HepG2 (cell line): ENCODE measurements at regions not wholly inside any gene's neighbourhood (a gene's known extent, or its start where the extent isn't known, plus 50 kb on each side); places are given as distances from the start of the nearest gene placed in this dataset.

Experiments used
- ATAC-seq: fragments of 200-7000 bp; cut with Tn5 transposase; 3 replicates; pipeline ENCODE4 v1.9.1; 2020; ENCODE audit warnings: mild to moderate bottlenecking, moderate library complexity
- BruUV-seq: library from RNA; stranded (reverse); fragments of 400-500 nt; replicated peaks from 2 replicates; lab custom pipeline; 2021; lab: Mats Ljungman, UMichigan
- CTCF ChIA-PET: fragments of 300-600 bp; formaldehyde crosslinking; extraction: SDS; loops from one replicate; lab custom pipeline; 2021; ENCODE audit warnings: low total read pairs, inconsistent platforms, low intra/inter-chr PET ratio; lab: Yijun Ruan, JAX
- POLR2A ChIA-PET: fragments of 350-600 bp; sonication (Branson Sonifier 250); formaldehyde crosslinking; loops from one replicate; lab custom pipeline; 2020; ENCODE audit warnings: antibody characterized with exemption, inconsistent platforms; lab: Yijun Ruan, JAX
- DNase-seq: peaks from one replicate; pipeline ENCODE4 v3.0.0-alpha.2; 2015; ENCODE audit warnings: low spot score
- FAIRE-seq: peaks from 3 replicates; lab custom pipeline; 2011; peaks lifted over from hg19 to GRCh38; lab: Jason Lieb, UNC
- H2AFZ ChIP-seq: one replicate; pipeline ENCODE4 v1.6.1; 2011; ENCODE audit warnings: low read length, inconsistent platforms
- H3K27ac ChIP-seq: fragments of 300-600 bp; 3 replicates; pipeline ENCODE4 v1.8.0; 2011; ENCODE audit warnings: mixed run types, mild to moderate bottlenecking, mixed read lengths, low read length, inconsistent platforms; ENCODE audit not compliant: insufficient read depth; ENCODE audit errors: extremely low read length
- H3K27me3 ChIP-seq, 2 experiments: fragments of 200-600 bp in 1 of 2; 2 replicates in 1 of 2; 3 replicates in 1 of 2; pipeline versions ENCODE4 v1.6.0 to v1.8.0; 2011; ENCODE audit warnings: low read length in 2 of 2, mild to moderate bottlenecking in 2 of 2, moderate library complexity in 2 of 2, inconsistent platforms in 1 of 2; ENCODE audit not compliant: insufficient read depth in 2 of 2, control insufficient read depth in 1 of 2
- H3K36me3 ChIP-seq, 2 experiments: fragments of 200-600 bp in 1 of 2; replicated peaks in 1 of 2; 2 replicates in 1 of 2; 3 replicates in 1 of 2; pipeline versions ENCODE4 v1.5.1 to v1.8.0; 2011; ENCODE audit warnings: low read length in 2 of 2, inconsistent platforms in 1 of 2; ENCODE audit not compliant: insufficient read depth in 2 of 2, control insufficient read depth in 1 of 2
- H3K4me1 ChIP-seq: 2 replicates; pipeline ENCODE4 v1.5.1; 2012; ENCODE audit warnings: low read length, inconsistent platforms; ENCODE audit not compliant: insufficient read depth
- H3K4me2 ChIP-seq: 2 replicates; pipeline ENCODE4 v1.6.0; 2011; ENCODE audit warnings: low read depth, low read length, inconsistent platforms
- H3K4me3 ChIP-seq, 3 experiments: fragments of 200-600 bp in 1 of 3; sonication (generic), shearing (Covaris generic) in 1 of 3; replicated peaks in 1 of 3; 2 replicates each; pipeline ENCODE4 v1.5.1; 2011 to 2016; ENCODE audit warnings: low read length in 3 of 3, inconsistent platforms in 2 of 3, low read depth in 2 of 3, mild to moderate bottlenecking in 2 of 3, control low read depth in 1 of 3, mixed read lengths in 1 of 3; ENCODE audit not compliant: insufficient read depth in 1 of 3
- H3K79me2 ChIP-seq: one replicate; pipeline ENCODE4 v1.6.1; 2011; ENCODE audit warnings: low read length, inconsistent platforms; ENCODE audit not compliant: insufficient read depth
- H3K9ac ChIP-seq: 2 replicates; pipeline ENCODE4 v1.6.0; 2011; ENCODE audit warnings: mild to moderate bottlenecking, low read depth, low read length, inconsistent platforms; ENCODE audit not compliant: insufficient read depth
- H3K9me3 ChIP-seq: 2 replicates; pipeline ENCODE4 v1.5.1; 2012; ENCODE audit warnings: mild to moderate bottlenecking, low read length
- H4K20me1 ChIP-seq: 2 replicates; pipeline ENCODE4 v1.6.0; 2011; ENCODE audit warnings: inconsistent platforms, mild to moderate bottlenecking, low read length, moderate library complexity; ENCODE audit not compliant: insufficient read depth
- ATRX ChIP-seq: sonication (generic); formaldehyde crosslinking; IDR thresholded peaks from 2 replicates; pipeline ENCODE4 v1.4.0; 2020; ENCODE audit warnings: missing genetic modification reagents, borderline replicate concordance
- CBX1 ChIP-seq: IDR thresholded peaks from one replicate; pipeline ENCODE4 v1.6.1; 2016; ENCODE audit warnings: antibody characterized with exemption, low read depth
- DMAP1 ChIP-seq: IDR thresholded peaks from 2 replicates; pipeline ENCODE4 v1.6.1; 2016
- HCFC1 ChIP-seq: fragments of 150-350 bp; IDR thresholded peaks from 2 replicates; pipeline ENCODE4 v1.6.1; 2014; ENCODE audit warnings: low read depth, low read length
- HDAC1 ChIP-seq: sonication (generic); formaldehyde crosslinking; IDR thresholded peaks from 2 replicates; pipeline ENCODE4 v1.5.1; 2020; ENCODE audit warnings: mild to moderate bottlenecking, missing genetic modification reagents
- JDP2 ChIP-seq: sonication (generic); formaldehyde crosslinking; IDR thresholded peaks from 2 replicates; pipeline ENCODE4 v1.8.1; 2022; ENCODE audit warnings: missing genetic modification reagents, borderline replicate concordance
- PTBP1 ChIP-seq: fragments of 200-400 bp; formaldehyde crosslinking; IDR thresholded peaks from 2 replicates; pipeline ENCODE4 v1.6.1; 2018; ENCODE audit warnings: low read length, low read depth; ENCODE audit not compliant: poor library complexity, severe bottlenecking
- RCOR2 ChIP-seq: IDR thresholded peaks from 2 replicates; pipeline ENCODE4 v1.6.1; 2016; ENCODE audit warnings: missing biosample characterization, missing genetic modification reagents
- RFX5 ChIP-seq: IDR thresholded peaks from 2 replicates; pipeline ENCODE4 v1.6.1; 2011; ENCODE audit warnings: low read depth, low read length, improper control_type of control experiment
- SMARCE1 ChIP-seq: fragments of 450-650 bp; IDR thresholded peaks from 2 replicates; pipeline ENCODE4 v1.6.1; 2017; ENCODE audit warnings: borderline replicate concordance
- TEAD2 ChIP-seq: sonication (generic); formaldehyde crosslinking; IDR thresholded peaks from 2 replicates; pipeline ENCODE4 v1.9.0; 2021; ENCODE audit warnings: missing genetic modification reagents
- TGIF2 ChIP-seq: IDR thresholded peaks from 2 replicates; pipeline ENCODE4 v1.6.1; 2016; ENCODE audit warnings: control low read depth, missing compliant biosample characterization
- ZNF83 ChIP-seq: sonication (generic); formaldehyde crosslinking; IDR thresholded peaks from 2 replicates; pipeline ENCODE4 v1.4.0; 2020; ENCODE audit warnings: missing genetic modification reagents, mild to moderate bottlenecking, borderline replicate concordance
- WGBS: methylation state at CpG from one replicate; pipeline ENCODE4 v1.1.6; 2017; ENCODE audit warnings: low lambda C conversion rate; 5-methylcytosine and 5-hydroxymethylcytosine counted together
- in situ Hi-C: cut with HindIII; loops from 2 replicates; pipeline ENCODE4 v1.10.0; 2017; ENCODE audit warnings: low pct_unique_long_range_greater_than_20kb; ENCODE audit not compliant: extremely low pct_ligation_motif_present
- intact Hi-C: fragments of 100-400 bp; cut with micrococcal nuclease; formaldehyde crosslinking; loops from one replicate; pipeline ENCODE4 v1.10.0; 2022; ENCODE audit not compliant: unreplicated experiment
- TF ChIP-seq, protein P1 (sequence below): sonication (generic); formaldehyde crosslinking; IDR thresholded peaks from 2 replicates; pipeline ENCODE4 v1.8.0; 2022; ENCODE audit warnings: mild to moderate bottlenecking, missing genetic modification reagents, borderline replicate concordance
- TF ChIP-seq, protein P2 (sequence below): sonication (generic); formaldehyde crosslinking; IDR thresholded peaks from 2 replicates; pipeline ENCODE4 v1.4.0; 2020; ENCODE audit warnings: mild to moderate bottlenecking, missing genetic modification reagents
- TF ChIP-seq, protein P3 (sequence below): sonication (generic); formaldehyde crosslinking; IDR thresholded peaks from 2 replicates; pipeline ENCODE4 v1.4.0; 2020; ENCODE audit warnings: missing genetic modification reagents, mild to moderate bottlenecking, borderline replicate concordance

DNA sequence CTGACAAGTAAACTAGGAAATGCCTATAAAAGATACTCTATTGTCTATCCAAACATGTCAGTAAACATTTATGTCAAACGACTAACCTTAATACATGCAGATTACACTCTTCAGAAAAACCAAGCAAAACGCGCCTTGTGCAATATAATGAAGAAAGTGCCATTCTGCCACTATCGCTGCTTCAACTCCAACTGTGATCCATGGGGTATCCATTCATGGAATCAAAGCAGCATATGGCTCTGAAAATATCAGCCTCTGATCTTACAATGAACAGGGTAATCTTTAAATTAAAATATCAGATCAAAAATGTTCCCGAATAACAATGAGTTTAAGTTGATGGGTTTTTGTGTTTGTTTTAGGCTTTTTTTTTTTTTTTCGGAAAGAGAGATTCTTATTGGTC, 105.5 kb upstream of the SETMAR start:
- CTCF ChIA-PET: no interaction called here
- no peak overlapping the region for H3K4me2 ChIP-seq
- no peak for FAIRE-seq
- no peaks in the 10 kb centered on the region for H3K27me3 ChIP-seq
- H3K9ac ChIP-seq: no peak overlapping the region
- no peaks in the 10 kb centered on the region for H3K9me3 ChIP-seq
- no peak for ATAC-seq
- H3K79me2 ChIP-seq: no peaks in the 10 kb centered on the region
- no TSS peak for BruUV-seq
- no peak overlapping the region for H2AFZ ChIP-seq
- H3K4me3 ChIP-seq: no peak overlapping the region
- H3K27ac ChIP-seq: no peak overlapping the region
- WGBS: 75% methylated on average over 6 of the region's 6 CpGs
- H3K36me3 ChIP-seq: no peaks in the 10 kb centered on the region
- H4K20me1 ChIP-seq: no peaks in the 10 kb centered on the region
- POLR2A ChIA-PET: no interaction called here
- intact Hi-C loops (no loop called here), in situ Hi-C loops (no loop called here)
- no peak for DNase-seq
- H3K4me1 ChIP-seq: no peaks in the 10 kb centered on the region
- TF ChIP-seq TEAD2 (CRISPR knock-in tag) (no peak), HCFC1 (no peak), RFX5 (no peak), RCOR2 (CRISPR knock-in tag) (no peak), HDAC1 (CRISPR knock-in tag) (no peak), ZNF83 (CRISPR knock-in tag) (no peak), TGIF2 (CRISPR knock-in tag) (no peak), DMAP1 (CRISPR knock-in tag) (no peak), ATRX (no peak), JDP2 (CRISPR knock-in tag) (no peak), PTBP1 (no peak), CBX1 (no peak), SMARCE1 (no peak)
- TF ChIP-seq, protein P1, sequence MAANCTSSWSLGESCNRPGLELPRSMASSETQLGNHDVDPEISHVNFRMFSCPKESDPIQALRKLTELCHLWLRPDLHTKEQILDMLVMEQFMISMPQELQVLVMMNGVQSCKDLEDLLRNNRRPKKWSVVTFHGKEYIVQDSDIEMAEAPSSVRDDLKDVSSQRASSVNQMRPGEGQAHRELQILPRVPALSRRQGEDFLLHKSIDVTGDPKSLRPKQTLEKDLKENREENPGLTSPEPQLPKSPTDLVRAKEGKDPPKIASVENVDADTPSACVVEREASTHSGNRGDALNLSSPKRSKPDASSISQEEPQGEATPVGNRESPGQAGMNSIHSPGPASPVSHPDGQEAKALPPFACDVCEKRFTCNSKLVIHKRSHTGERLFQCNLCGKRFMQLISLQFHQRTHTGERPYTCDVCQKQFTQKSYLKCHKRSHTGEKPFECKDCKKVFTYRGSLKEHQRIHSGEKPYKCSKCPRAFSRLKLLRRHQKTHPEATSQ (CRISPR knock-in tag): no peak
- TF ChIP-seq, protein P2, sequence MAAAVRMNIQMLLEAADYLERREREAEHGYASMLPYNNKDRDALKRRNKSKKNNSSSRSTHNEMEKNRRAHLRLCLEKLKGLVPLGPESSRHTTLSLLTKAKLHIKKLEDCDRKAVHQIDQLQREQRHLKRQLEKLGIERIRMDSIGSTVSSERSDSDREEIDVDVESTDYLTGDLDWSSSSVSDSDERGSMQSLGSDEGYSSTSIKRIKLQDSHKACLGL (CRISPR knock-in tag): no peak
- TF ChIP-seq, protein P3, sequence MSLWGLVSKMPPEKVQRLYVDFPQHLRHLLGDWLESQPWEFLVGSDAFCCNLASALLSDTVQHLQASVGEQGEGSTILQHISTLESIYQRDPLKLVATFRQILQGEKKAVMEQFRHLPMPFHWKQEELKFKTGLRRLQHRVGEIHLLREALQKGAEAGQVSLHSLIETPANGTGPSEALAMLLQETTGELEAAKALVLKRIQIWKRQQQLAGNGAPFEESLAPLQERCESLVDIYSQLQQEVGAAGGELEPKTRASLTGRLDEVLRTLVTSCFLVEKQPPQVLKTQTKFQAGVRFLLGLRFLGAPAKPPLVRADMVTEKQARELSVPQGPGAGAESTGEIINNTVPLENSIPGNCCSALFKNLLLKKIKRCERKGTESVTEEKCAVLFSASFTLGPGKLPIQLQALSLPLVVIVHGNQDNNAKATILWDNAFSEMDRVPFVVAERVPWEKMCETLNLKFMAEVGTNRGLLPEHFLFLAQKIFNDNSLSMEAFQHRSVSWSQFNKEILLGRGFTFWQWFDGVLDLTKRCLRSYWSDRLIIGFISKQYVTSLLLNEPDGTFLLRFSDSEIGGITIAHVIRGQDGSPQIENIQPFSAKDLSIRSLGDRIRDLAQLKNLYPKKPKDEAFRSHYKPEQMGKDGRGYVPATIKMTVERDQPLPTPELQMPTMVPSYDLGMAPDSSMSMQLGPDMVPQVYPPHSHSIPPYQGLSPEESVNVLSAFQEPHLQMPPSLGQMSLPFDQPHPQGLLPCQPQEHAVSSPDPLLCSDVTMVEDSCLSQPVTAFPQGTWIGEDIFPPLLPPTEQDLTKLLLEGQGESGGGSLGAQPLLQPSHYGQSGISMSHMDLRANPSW: no peak
